Activated naive CD8-positive, alpha-beta T cell treated with anti-CD3 and anti-CD28 coated beads, Interleukin-2, amount 50 U/mL, for 24 hours (primary cell): ENCODE measurements at regions not wholly inside any gene's neighbourhood (a gene's known extent, or its start where the extent isn't known, plus 50 kb on each side); places are given as distances from the start of the nearest gene placed in this dataset.

ENCODE experiments used
- ATAC-seq: fragments of 150-1000 bp; cut with Tn5 transposase; one replicate; pipeline ENCODE4 v1.10.0; 2021
- DNase-seq: peaks from one replicate; pipeline ENCODE4 v3.0.0; 2021
- H3K27ac Mint-ChIP-seq: one replicate; pipeline ENCODE4 v1.8.0; 2021; ENCODE audit warnings: mild to moderate bottlenecking, mixed read lengths
- H3K27me3 Mint-ChIP-seq: one replicate; pipeline ENCODE4 v1.8.0; 2021; ENCODE audit warnings: mixed read lengths
- H3K36me3 Mint-ChIP-seq: one replicate; pipeline ENCODE4 v1.8.0; 2021; ENCODE audit warnings: low read depth, mixed read lengths
- H3K4me1 Mint-ChIP-seq: one replicate; pipeline ENCODE4 v1.8.0; 2021; ENCODE audit warnings: mixed read lengths
- H3K4me3 Mint-ChIP-seq: one replicate; pipeline ENCODE4 v1.8.0; 2021; ENCODE audit warnings: mild to moderate bottlenecking, moderate library complexity, mixed read lengths
- H3K9me3 Mint-ChIP-seq: one replicate; pipeline ENCODE4 v1.8.0; 2021; ENCODE audit warnings: mixed read lengths

DNA sequence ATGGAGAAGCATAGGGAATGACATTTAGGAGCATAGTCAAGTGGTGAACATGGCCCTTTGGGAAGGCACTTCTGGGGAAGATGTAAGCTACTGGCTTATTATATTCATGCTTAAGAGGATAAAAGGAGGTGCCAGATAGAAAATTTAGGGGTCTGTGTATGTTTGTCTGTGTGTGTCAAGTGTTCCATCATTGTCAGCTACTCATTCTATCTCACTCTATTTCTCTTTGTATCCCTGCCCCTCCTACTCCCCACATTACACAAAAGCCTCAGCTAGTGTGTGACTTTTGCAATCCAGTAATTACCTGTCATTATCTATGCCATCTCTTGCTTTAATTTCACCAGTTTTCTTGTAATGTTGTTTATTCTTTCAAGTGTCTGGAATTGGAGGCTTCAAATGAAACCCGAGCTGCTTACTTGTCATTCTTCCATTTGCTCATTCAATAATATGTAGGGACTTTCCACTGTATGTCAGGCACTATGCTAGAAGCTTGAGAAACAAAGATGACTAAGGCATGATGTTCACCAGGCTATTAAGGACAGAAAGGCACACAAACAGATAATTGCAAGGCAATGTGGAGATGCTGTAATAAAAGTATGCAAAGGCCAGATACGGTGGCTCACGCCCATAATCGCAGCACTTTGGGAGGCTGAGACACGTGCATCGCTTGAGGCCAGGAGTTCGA lies 229.8 kb upstream of the TEX13C start:
- Mint-ChIP-seq H3K4me3 (no peak overlapping the region), H3K4me1 (no peaks in the 10 kb centered on the region), H3K27me3 (no peaks in the 10 kb centered on the region), H3K36me3 (no peaks in the 10 kb centered on the region), H3K9me3 (no peaks in the 10 kb centered on the region), H3K27ac (no peak overlapping the region)
- ATAC-seq (no peak), DNase-seq (no peak)

DNA sequence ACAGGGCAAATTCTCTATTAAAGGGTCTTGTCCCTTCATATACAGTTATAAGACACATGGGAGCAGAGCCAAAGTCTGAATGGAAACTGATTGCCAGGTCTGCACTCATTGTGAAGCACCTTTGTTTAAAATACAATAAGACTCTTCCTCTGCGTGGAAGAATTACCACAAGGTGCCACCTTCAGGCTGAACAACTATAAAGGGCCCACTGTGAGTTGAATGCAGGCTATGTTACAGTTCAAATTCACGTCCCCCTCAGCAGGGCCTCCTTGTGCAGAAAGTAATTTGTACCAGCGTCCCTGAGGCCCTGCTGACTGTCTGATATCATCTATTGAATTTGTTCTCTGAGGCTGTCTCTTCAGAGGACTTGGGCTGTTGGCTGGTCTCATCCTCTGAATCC lies 225.8 kb upstream of the TEX13C start:
- Mint-ChIP-seq H3K9me3 (no peaks in the 10 kb centered on the region), H3K4me1 (no peaks in the 10 kb centered on the region), H3K27me3 (no peaks in the 10 kb centered on the region), H3K4me3 (no peak overlapping the region), H3K36me3 (no peaks in the 10 kb centered on the region), H3K27ac (no peak overlapping the region)
- ATAC-seq (no peak), DNase-seq (no peak)

DNA sequence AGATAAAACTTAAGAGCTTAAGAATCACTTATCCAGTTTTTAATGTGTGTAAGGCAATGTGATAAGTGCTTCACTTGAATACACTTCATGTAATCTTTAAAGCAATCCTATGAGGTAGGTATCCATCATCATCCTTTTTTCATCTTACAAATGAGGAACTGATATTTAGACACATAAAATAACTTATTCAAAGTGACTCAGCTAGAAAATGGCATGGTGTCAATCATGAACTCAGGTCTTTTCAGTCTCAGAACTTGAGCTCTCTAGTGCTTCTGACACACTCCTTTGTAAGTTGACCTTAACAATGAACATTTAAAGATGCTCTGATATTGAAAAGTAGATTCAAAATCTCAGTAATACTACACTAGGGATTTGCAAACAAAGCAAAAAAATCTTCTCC lies 224.8 kb upstream of the TEX13C start:
- Mint-ChIP-seq H3K9me3 (no peaks in the 10 kb centered on the region), H3K27ac (no peak overlapping the region), H3K36me3 (no peaks in the 10 kb centered on the region), H3K4me3 (no peak overlapping the region), H3K4me1 (no peaks in the 10 kb centered on the region), H3K27me3 (no peaks in the 10 kb centered on the region)
- no peak for ATAC-seq
- no peak for DNase-seq

DNA sequence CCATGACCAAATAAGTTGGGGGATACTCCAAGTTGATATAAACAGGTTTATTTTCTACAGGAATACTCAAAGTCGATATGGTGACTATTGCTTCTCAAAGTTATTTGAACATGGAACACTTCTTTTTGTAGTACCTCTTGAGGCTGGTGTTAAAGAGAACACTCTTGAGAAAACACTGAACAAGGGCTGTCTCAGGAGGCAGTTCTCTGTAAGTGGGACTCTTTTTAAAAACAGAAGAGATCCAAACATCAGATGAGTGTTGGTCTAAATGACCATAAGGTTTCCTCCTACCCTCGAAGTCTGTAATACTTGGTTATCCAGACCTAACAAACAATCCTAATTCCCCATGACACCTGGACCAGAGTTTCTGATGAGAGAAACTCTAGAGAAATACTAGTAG lies 223.2 kb upstream of the TEX13C start:
- ATAC-seq: no peak
- H3K9me3 Mint-ChIP-seq: no peaks in the 10 kb centered on the region
- H3K4me1 Mint-ChIP-seq: no peaks in the 10 kb centered on the region
- no peaks in the 10 kb centered on the region for H3K36me3 Mint-ChIP-seq
- DNase-seq: no peak
- no peak overlapping the region for H3K4me3 Mint-ChIP-seq
- H3K27me3 Mint-ChIP-seq: no peaks in the 10 kb centered on the region
- no peak overlapping the region for H3K27ac Mint-ChIP-seq

DNA sequence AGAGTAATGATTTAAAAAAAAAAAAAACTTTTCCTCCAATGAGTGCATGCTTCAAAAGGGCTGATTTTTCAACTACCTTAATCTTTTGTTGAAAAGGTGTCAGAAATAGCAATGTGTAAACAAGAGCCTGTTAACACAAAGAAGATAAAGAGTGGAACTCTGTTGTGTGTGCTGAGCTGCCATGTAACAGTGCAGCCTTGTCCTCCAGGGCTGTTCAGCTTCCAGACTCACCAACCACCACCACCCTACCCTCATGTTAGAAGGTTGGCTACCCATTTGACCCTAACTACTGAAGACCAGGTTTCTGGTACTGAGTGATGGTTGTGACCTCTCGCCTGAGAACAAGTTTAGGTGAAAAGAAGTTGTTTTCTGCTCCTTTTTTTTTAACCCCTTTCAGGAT lies 222.8 kb upstream of the TEX13C start:
- no peaks in the 10 kb centered on the region for H3K27me3 Mint-ChIP-seq
- H3K4me1 Mint-ChIP-seq: no peaks in the 10 kb centered on the region
- H3K27ac Mint-ChIP-seq: no peak overlapping the region
- no peak for ATAC-seq
- H3K4me3 Mint-ChIP-seq: no peak overlapping the region
- H3K9me3 Mint-ChIP-seq: no peaks in the 10 kb centered on the region
- no peaks in the 10 kb centered on the region for H3K36me3 Mint-ChIP-seq
- no peak for DNase-seq

DNA sequence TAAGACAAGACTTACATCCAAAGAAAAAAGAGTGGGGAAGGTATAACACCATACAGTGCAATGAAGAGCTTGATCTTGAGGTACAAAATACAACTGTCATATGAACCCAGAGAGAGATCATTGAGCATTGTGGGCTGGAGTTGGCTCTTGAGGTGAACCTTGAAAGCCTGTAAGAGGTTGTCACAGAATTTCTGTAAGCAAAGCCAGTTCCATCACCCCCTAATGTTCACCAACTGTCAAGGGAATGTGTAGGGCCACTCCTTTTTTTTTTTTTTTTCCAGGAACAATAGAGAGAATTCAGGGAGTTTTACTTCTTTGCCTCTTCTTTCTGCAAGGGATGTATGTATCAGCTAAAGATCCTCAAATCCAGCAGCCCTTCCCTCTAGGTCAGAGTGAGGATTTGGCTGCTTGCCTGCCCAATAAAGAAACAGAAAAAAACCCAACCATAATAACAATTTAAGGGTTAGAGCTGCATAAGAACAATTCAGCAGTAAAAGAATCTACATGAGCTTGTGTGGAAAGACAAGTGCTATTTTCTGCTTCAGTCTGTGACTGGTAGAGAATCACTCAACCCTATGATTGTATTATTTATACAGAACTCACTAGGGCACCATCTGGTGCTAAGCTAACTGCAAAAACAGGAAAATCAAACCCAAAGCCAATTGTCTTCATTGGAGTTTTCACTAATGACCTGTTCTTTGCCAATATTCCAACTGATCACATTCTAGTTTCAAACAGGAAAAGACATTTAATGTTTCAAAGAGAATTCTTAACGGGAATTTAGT lies 217.5 kb upstream of the TEX13C start:
- ATAC-seq: no peak
- no peaks in the 10 kb centered on the region for H3K4me1 Mint-ChIP-seq
- no peaks in the 10 kb centered on the region for H3K27me3 Mint-ChIP-seq
- no peak for DNase-seq
- H3K36me3 Mint-ChIP-seq: no peaks in the 10 kb centered on the region
- H3K27ac Mint-ChIP-seq: no peak overlapping the region
- no peak overlapping the region for H3K4me3 Mint-ChIP-seq
- no peaks in the 10 kb centered on the region for H3K9me3 Mint-ChIP-seq

DNA sequence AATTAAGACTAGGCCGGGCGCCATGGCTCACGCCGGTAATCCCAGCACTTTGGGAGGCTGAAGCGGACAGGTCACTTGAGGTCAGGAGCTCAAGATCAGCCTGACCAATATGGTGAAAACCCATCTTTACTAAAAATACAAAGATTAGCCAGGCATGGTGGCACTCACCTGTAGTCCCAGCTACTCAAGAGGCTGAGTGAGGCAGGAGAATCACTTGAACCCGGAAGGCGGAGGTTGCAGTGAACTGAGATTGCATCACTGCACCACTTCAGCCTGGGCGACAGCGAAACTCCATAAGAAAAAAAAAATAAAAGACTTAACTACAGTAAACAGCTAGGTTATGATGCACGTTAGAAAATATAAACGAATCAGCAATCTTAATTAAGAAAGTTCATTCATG lies 216.0 kb upstream of the TEX13C start:
- H3K4me3 Mint-ChIP-seq: no peak overlapping the region
- H3K36me3 Mint-ChIP-seq: no peaks in the 10 kb centered on the region
- no peak overlapping the region for H3K27ac Mint-ChIP-seq
- no peaks in the 10 kb centered on the region for H3K27me3 Mint-ChIP-seq
- ATAC-seq (no peak), DNase-seq (no peak)
- no peaks in the 10 kb centered on the region for H3K4me1 Mint-ChIP-seq
- no peaks in the 10 kb centered on the region for H3K9me3 Mint-ChIP-seq

DNA sequence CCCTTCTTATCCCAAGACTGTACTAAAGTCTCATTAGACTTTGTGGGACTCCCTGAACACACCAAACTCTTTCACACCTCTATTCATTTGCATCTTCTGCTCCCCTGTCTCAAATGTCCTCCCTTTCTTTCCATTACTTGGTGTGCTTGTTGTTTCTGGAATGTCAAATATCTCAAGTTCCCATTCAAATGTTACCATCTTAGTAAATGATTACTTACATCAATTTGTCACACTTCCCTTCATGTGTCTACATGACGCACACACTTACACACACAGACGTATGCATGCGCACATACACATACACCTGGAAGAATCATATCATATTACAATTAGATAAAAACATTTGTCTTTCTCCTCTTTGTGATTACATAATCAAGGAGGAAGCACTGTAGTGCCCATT lies 210.8 kb upstream of the TEX13C start:
- no peak for ATAC-seq
- Mint-ChIP-seq H3K4me3 (no peak overlapping the region), H3K9me3 (no peaks in the 10 kb centered on the region), H3K36me3 (no peaks in the 10 kb centered on the region), H3K27ac (no peak overlapping the region), H3K27me3 (peaks cover 2% of the 10 kb centered on the region), H3K4me1 (no peaks in the 10 kb centered on the region)
- DNase-seq: no peak

DNA sequence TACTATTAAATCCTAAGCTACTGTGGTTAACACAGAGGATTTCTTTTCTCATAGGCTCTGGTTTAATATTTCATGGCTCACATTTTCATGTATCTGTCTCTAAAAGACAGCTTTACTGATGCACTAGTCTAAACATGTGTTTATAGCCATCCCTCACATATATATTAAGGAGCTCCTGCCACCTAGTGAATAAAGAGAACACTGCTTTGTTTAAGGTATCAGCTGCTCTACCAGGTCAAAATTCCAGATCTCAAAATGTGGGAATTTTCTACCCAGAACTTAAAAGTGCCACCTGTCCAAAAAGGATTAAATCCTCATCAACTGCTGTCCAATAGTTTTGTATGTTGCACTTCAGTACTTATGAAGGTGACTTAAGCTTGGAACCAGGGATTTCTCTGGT lies 188.5 kb upstream of the TEX13C start:
- no peak overlapping the region for H3K4me3 Mint-ChIP-seq
- H3K9me3 Mint-ChIP-seq: peaks cover 5% of the 10 kb centered on the region
- ATAC-seq (no peak), DNase-seq (no peak)
- no peaks in the 10 kb centered on the region for H3K36me3 Mint-ChIP-seq
- no peaks in the 10 kb centered on the region for H3K27me3 Mint-ChIP-seq
- no peaks in the 10 kb centered on the region for H3K4me1 Mint-ChIP-seq
- no peak overlapping the region for H3K27ac Mint-ChIP-seq

DNA sequence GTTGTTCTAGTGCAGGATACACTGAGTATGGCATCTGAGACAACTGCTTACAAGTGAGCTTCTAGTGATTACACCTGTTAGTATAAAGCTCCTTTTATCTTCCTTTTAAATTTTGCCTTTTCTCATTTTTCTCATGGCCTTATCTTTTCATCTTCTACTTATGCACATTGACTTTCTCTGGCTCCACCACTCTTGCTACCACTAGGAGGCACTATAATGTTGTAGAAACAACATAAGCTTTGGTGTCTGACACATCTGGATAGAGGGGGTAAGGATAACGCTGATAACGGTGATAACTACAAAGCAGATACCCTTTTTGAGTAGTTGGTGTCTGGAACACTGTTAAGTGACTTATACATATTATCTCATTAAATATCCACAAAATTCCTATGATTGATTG lies 187.4 kb upstream of the TEX13C start:
- Mint-ChIP-seq H3K36me3 (no peaks in the 10 kb centered on the region), H3K27me3 (no peaks in the 10 kb centered on the region), H3K4me1 (no peaks in the 10 kb centered on the region), H3K9me3 (peaks cover 5% of the 10 kb centered on the region), H3K4me3 (no peak overlapping the region), H3K27ac (no peak overlapping the region)
- DNase-seq (no peak), ATAC-seq (no peak)

DNA sequence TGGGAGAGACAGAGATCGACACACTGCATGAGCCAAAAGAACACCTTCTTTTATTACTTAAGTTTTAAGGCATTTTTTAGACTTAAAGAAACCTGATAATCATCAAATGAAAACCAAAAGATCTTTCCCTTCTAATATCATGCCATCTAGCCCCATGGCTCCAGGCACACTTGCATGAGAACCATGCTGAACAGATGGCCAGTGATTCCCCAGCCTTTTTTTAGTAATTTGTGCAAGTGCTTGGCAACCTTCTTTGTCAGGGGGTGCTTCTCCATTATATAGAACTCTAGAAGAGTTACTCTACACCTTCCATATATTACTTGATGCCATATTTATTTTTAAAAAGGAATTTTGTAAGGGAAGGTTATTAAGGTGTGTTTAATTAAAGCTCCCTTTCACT lies 182.2 kb upstream of the TEX13C start:
- no peak for DNase-seq
- H3K9me3 Mint-ChIP-seq: no peaks in the 10 kb centered on the region
- ATAC-seq: no peak
- no peak overlapping the region for H3K27ac Mint-ChIP-seq
- no peaks in the 10 kb centered on the region for H3K4me1 Mint-ChIP-seq
- H3K36me3 Mint-ChIP-seq: no peaks in the 10 kb centered on the region
- H3K27me3 Mint-ChIP-seq: no peaks in the 10 kb centered on the region
- no peak overlapping the region for H3K4me3 Mint-ChIP-seq

DNA sequence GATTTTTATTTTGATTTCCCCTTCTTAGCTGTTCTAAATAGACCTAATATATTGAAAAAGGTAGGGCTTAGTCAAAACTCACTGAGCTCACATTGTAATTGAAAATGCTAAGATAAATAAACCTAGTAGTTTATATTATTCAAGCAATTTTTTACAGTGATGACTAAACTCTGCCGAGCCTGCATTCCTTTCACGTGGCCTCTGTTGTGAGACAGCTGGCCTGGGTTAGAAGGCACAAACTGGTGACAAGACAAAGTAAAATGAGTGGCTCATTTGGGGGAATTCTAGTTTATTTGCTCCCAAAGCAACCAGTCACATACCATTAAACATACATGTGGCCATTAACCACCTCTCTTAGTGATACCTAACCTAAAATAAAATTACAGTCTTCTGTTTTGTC lies 169.4 kb upstream of the TEX13C start:
- ATAC-seq: no peak
- H3K4me3 Mint-ChIP-seq: no peak overlapping the region
- no peak for DNase-seq
- no peaks in the 10 kb centered on the region for H3K4me1 Mint-ChIP-seq
- H3K27me3 Mint-ChIP-seq: peaks cover 2% of the 10 kb centered on the region
- H3K9me3 Mint-ChIP-seq: no peaks in the 10 kb centered on the region
- H3K36me3 Mint-ChIP-seq: no peaks in the 10 kb centered on the region
- H3K27ac Mint-ChIP-seq: no peak overlapping the region

DNA sequence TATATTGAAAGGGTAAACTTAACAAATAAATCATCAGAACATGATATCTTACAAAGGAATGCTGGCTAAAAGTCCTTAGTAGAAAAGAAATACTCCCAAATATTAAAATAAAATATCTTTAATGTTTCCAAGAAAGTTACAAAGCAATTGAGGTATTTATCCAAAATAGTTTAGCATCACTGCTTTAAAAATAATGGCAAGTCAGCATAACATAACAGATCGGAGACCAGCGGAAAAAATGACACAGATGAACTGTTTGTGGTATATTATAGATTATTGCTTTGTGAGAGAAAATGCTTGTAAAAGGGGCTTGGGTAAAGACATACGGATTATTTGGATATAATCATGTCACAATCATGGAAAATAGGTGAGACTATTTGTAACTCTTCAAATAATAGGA lies 168.5 kb upstream of the TEX13C start:
- Mint-ChIP-seq H3K4me3 (no peak overlapping the region), H3K4me1 (no peaks in the 10 kb centered on the region), H3K27ac (no peak overlapping the region), H3K9me3 (no peaks in the 10 kb centered on the region), H3K27me3 (peaks cover 2% of the 10 kb centered on the region), H3K36me3 (no peaks in the 10 kb centered on the region)
- ATAC-seq (no peak), DNase-seq (no peak)

DNA sequence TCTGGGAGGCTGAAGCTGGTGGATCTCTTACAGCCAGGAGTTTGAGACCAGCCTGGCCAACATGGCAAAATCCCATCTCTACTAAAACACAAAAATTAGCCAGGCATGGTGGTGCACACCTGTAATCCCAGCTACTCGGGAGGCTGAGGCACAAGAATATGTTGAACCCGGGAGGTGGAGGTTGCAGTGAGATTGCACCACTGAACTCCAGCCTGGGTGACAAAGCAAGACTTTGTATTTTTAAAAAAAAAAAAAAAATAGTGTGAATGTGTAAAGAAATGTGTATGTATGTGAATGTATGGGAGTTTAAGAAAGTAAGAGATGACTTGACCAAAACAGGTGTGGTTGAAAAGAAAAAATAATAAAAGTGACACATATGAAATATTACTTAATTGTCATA lies 167.7 kb upstream of the TEX13C start:
- ATAC-seq: no peak
- Mint-ChIP-seq H3K4me1 (no peaks in the 10 kb centered on the region), H3K36me3 (no peaks in the 10 kb centered on the region), H3K27ac (no peak overlapping the region), H3K4me3 (no peak overlapping the region), H3K9me3 (no peaks in the 10 kb centered on the region), H3K27me3 (peaks cover 2% of the 10 kb centered on the region)
- DNase-seq: no peak

DNA sequence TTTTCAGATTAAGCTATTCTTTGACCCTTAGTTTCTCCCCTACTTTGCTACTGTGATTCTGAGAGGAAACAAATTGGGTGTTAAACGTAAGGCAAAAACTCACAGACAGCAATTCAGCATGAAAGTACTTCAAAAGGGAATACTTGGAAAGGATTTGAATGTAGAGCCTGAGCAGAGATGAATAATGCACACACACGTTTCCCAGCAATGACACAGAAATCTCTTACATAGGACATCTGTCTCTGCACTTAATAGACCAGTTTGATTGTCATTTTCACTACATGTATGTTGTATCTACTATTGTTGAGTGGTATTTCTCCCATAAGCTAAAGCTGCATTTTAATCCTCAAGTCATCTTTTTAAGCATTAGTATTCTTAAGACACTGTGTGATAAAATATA lies 166.1 kb upstream of the TEX13C start:
- Mint-ChIP-seq H3K27me3 (peaks cover 2% of the 10 kb centered on the region), H3K4me3 (no peak overlapping the region), H3K4me1 (no peaks in the 10 kb centered on the region), H3K27ac (no peak overlapping the region), H3K9me3 (no peaks in the 10 kb centered on the region), H3K36me3 (no peaks in the 10 kb centered on the region)
- no peak for DNase-seq
- ATAC-seq: no peak
